HG03457 (cell line): ENCODE measurements at regions not wholly inside any gene's neighbourhood (a gene's known extent, or its start where the extent isn't known, plus 50 kb on each side); places are given as distances from the start of the nearest gene placed in this dataset.

Source experiments
- ATAC-seq: cut with Tn5 transposase; IDR thresholded peaks from one replicate; pipeline ENCODE4 v1.9.1; 2021; ENCODE audit warnings: moderate number of reproducible peaks; ENCODE audit not compliant: unreplicated experiment

DNA sequence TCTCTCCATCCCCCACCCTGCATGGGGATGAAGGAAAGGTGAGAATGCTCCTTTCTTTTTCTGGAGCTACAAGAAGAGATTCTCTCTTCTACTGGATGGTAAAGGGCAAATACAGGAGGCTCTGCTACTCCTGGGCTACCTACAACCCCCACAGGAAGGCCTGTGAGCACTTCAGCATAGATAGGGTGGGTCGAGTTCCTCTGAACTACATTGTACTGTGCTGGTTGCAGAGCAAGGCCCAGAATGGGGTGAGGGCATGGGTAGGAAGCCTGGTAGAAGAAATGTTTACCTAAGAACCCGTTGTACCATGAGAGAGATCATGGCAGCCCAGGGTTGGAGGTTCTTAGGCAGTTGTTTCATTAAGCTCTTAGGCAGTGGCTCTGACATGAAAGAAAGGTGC lies 510.4 kb downstream of the MID1IP1 start:
- ATAC-seq: no peak

DNA sequence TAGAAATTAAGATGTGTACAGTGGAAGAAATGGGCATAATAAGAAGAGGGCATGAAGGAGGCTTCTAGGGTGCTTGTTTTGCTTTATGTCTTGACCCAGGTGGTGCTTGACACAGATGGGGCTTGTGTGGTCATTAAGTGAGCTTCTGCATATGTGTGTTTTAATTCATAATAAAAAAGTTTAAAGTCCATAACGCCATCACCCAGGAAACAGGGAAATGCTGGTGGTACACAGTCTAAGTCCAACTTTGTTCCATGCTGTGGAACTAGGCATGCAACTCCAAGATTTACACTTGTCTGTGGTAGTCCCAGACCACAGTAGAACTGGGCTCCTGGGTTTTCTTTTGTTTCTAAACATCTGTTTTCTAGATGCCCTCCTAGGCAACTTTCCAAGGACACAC lies 511.9 kb downstream of the MID1IP1 start:
- ATAC-seq: no peak

DNA sequence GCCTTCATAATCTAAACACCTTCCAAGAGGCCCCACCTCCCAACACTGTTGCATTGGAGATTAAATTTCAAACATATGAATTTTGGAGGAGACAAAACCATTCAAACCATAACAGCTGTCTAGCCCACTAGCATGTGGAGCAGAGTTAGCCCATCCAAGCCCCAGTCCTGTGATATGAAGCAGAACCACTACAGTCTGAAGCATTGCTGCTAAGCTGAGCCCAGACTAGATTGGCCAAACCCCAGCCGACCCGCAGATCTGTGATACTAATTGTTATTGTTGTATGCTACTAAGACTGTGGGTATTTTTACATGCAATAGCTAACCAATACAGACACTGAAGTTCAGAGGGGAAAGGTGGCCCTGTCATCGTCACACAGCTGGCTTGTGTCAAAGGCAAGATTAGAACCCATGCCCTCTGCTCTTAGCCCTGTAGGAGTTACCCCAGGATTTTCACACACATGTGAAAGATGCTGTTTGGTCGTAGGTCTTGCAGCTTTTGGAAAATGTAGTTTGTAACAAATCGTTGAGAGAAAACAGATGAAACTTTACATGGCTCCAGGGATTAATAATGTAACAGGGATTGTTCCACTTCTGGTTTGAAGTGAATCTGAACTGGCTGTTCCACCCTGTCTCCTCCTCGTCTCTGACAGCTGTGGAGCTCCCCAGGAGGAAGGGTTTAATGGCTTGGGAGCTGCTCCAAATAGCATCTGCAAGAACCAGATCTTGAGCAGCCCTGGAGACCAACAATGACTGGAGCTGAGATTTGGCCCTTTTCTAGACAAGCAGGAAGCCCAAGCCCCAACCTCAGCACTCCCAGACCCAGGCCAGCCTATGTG lies 517.5 kb downstream of the MID1IP1 start:
- ATAC-seq: no peak

DNA sequence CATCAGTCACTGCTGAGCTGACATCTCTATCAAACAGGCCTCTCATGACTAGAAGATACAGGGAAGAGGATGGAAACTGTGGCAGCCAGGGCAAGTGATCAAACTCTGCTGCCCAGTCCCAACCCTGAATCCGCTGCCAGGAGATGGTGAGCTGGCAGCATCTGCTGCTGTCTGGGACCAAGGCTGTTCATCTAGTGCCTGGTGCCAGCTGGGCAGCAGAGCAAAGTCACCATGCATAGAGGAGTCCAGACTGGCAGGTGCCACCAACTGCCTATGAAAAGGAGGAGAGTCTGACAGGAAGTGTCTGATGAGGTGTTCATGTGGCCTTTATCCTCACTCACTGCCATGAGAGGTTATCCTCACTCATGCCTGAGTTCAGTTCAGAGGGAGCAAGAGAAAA lies 518.9 kb downstream of the MID1IP1 start:
- no peak for ATAC-seq

DNA sequence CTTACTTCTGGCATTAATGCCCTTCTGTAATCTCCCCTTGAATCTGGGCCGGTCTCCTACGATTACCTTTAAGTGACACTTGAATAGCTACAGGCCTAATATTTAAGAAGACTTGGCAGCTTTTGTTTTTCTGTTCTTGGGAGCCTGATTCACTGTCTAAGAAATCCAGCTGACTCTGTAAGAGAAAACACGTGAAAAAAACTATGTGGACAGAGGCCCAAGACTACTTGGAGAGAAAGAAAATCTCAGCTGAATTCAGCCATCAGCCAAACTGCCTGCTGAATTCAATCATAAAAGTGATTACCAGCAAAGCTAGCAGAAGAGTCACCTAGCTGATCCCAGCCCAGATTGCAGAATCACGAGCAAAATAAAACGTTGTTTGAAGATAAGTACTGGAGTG lies 521.2 kb downstream of the MID1IP1 start:
- no peak for ATAC-seq

DNA sequence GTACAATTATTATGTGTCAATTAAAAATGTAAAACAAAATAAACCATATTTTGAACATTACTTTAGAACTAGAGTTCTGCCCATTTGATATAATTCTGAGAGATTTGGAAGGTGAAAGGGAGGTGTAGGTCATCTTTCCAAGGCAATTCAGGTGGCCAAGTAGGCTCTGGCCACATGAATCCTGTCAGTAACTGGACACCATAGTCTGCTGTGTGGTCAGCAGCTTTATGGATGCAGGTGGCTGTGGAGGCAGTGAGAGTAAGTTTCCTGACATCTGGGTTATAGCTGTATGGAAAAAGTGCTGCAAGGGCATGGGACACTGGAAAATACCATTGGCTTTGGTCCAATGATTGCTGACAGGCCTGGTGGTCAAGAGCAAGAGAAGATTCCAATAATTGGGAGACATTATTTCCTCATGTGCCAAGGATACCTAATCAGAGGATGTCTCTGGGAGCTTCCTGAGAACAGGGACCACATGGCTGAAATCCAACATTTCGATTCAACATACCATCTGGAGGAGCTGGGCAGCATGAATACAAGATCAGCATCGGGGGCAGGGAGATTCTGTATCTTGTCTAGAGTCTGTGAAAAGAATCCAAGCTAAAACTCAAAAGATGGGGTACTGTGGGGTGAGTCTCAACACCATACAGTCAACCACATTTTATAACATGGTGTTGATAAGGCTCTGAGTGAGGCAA lies 523.1 kb downstream of the MID1IP1 start:
- no peak for ATAC-seq

DNA sequence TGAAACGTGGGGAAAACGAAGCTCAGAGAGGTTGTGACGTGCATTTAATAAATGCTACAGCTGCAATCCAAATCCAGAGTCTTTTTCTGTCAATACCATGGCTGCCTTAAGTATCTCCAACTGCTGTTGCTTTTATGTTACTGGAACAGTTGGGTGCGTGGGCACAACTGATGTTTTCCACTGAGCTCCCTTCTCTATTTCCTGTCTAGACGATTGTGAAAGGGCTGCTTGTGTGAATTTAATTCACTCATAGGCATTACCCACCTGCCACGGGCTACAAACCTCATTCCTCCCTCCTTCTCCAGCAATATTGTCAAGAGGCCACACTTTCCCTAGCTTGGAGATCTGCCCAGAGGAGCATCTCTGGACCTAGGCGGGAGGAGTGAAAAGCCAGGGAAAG lies 526.0 kb downstream of the MID1IP1 start:
- no peak for ATAC-seq

DNA sequence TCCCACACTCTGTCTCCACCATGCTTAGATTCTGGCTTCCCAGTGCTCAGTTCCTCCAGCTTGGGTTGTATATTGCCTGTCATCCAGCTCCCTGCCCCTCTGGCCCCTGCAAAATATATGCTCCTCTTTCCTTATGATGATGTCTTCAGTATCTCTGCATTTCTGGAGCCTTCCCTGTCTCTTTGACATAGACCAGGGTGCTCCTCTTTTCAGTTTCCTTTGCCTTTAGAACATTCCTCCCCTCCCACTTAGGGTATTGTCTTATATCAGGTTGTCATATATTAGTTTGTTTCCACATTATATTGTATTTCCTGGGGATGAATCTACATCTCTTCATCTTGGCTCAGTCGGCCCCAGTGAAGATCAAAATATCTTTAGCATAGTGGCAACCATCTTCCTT lies 526.4 kb downstream of the MID1IP1 start:
- ATAC-seq: no peak

DNA sequence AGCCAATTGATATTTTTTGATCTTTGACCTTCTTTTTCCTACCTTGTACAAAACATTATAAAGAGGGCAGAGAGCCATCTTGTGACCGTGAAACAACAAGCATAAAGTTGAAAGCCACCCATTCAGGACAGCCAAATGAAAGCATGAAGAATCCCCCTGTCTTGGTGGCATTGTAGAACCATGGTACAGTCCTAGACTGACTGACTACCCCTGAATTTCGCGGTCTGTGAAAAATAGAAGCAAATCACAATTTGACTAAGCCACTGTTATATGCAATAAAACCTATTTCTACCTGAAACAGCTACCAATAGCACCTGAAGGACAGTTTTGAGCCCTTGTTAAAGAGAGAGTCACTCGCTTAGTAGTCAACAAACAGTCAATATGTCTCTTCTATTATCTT lies 527.4 kb downstream of the MID1IP1 start:
- ATAC-seq: no peak

DNA sequence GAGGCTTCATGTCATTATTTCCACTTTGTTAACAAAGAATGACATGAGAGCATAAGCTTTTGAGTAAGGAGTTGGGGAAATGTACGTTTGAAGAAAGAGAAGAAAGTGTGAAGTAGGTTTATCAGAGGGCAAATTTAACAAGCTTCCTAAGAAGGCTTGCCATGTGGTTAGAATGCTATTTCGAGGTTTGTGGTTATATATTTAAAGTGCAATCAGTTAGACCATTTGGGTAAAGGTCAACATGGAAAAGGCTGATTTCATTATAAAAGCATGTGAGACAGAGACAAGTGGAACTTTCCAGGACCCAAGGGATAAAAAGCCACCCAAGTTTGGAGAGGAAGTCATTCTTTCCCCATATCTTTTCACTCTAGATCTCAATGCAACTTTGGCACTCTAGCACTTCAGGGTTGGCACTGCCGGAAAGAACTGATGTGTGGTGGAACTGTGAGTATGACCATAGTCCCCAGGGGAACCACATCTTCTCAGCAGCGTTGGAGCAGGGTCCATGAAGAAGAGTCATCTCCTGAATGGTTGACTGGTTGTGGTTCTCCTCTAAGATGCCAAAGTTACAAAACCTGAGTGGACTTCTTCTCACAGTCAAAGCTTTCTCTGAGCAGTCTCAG lies 529.9 kb downstream of the MID1IP1 start:
- no peak for ATAC-seq

DNA sequence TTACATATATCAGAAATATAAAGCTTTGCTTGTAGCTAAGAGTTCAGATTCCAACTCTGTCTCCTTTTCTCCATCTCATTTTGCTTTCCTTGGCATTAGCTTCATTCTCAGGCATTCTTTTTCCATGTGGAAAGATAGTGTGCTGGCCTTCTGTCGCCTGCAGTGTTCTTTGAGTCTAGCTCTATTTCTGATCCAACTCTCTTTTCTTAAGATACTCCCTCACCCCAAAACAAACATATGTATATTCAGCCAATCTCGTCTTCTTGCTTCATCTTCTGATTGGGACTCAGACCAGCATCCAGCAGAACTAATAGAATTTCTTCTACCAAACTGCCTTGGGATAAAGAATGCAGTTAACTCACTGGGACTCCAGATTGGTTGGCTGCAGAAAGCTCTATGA lies 532.2 kb downstream of the MID1IP1 start:
- no peak for ATAC-seq

DNA sequence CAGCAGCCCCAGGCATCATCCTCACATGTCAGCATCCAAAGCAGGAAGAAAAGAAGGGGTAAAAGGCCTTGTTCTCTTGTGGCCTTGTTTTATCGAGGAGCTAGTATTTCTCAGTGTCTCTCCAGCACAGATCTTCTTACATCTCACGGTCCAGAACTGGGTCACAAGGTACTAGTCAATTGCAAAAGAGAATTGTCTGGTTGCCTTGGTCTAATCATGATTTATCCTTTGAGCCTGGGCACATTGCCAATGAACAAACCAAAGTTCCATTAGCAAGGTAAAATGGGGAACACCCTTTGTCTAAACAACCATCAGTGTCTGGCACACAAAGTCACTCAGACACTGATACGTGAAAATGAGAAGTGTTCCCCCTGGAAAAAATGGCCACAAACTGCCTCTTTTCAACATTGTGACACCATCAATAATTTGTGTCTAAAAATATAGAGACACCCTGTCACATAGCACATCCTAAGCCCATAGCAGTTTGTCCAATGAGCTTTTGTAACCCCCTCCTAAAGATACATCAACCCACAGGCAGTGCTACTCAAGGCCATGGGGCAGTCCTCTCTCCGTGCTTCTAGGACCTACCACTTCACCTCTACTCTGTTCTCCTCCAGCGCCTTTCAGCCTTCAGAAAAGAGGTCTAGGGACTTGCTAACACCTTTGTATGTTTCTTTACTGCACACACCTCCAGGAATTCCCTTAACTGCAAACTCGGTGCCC lies 534.4 kb downstream of the MID1IP1 start:
- ATAC-seq: no peak

DNA sequence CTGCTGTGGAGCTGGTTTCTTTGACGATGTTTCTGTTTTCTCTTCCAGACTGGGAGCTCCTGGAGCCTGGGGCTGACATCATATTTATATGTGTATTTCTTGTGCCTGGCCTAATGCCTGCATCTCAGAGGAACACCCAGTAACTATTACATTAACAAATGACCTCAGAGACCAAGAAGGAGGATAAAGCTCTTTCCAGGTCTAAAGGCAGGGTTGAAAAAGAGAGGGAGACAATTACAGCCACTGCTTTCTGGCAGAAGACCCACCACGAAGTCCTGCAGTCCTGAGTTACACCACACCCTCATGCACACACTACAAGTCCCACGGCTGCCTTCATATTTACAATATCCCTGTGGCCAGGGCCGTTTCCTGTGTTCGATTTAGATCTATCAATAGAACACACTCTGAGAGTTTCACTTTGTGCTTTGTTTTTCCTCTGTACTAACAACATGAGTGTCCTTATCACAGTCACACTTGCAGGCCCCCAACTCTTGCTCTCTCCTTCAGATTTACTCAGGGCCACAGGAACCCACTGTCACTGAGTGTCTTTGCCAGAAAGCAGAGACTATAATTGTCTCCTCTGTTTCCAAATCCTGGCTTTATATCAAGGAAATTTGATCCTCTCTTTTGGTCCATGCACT lies 535.5 kb downstream of the MID1IP1 start:
- ATAC-seq: no peak

DNA sequence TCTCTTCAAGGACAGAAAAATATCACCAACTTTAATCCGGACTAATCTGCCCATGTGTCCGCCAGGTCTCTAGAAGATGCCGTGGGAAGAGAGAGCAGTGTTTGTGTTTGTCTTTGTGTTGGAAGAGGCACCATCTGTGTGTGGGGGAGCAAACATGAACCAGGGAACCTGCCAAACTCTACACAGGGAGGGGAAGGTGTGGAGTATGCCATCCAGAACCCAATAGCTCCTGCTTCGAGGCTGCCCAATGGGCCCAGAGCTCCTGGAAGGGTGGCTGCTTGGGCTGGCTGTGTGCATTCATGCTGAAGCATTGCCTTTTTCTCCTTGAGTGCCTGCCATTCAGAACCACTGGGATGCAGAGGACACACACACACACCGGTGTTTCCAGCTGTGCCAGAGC lies 536.2 kb downstream of the MID1IP1 start:
- no peak for ATAC-seq

DNA sequence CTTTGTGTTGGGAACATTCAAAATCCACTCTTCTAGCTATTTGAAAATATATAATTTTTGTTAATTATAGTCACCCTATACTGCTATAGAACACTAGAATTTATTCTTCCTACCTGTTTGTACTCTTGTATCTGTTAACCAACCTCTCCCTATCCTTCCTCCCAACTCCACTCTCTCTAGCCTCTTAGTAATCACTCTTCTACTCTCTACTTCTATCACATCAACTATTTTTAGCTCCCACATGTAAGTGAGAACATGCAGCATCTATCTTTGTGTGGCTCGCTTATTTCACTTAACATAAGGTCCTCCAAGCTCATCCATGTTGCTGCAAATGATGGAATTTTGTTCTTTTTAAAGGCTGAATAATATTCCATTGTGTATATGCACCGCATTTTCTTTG lies 537.3 kb downstream of the MID1IP1 start:
- ATAC-seq: no peak

DNA sequence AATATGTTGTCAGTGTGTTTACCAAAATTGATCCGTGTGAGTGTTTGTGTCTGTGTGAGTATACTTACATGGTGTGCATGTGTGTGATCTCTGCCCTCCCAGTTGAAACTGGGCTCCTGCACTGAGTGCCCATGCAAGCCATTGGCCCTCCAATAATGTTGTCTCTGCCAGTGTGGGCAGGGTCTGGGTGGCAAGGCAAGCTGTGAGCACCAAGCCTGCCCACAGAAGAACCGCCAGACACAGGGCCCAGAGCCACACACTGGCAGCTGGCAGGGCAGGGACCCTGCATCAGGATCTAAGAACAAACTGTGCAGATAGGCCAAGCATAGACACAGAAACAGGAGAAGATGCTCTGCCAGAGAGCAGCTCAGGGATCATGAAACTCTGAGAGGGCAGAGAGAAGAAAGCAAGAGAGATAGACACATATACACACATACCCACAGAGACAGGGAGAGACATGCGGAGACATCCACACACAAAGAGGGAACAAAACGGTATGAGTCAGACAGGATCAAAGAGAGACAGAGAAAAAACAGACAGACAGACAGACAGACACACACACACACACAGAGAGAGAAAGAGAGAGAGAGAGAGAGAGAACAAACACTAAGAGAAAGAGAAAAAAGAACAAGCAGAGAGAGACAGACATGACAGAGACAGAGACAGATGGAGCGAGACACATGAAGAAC lies 555.0 kb downstream of the MID1IP1 start:
- ATAC-seq: no peak

DNA sequence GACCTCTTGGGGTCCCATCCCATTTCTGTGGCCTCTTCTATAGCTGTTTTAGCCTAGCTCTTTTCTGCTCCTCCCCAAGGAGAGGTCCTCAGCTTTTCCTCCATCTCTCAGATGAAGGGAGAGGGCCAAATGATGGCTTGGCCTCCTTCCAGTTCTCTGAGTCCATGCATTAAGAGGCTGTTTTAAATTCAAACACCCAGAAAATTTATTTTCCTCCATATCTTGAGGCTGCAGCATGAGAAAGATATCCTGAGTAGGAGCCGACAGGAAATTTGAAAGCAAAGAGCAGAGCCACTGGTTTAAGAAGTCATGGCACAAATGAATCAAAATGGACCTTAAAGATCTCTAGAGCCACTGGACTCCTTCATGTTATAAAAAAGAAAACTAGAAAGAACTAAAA lies 558.8 kb downstream of the MID1IP1 start:
- no peak for ATAC-seq

DNA sequence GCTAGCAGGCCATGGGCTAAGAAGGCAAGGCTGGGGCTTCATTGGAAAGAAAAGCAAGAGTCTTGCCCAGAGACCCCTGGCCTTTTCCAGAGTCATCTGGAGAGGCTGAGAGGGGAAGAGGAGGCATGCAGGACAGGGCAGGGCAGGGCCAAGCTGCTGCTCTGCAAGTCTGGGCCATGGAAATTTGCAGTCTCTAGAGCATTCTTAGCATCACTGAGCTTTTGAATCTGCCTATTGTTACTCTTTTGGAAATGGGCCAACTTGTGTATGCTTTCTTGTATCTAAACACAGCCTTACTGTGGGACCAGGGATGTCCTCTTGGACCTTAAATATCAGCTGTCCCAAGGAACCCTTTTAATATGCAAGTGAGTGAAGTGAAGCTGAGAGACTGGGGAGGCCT lies 560.5 kb downstream of the MID1IP1 start:
- ATAC-seq: no peak

DNA sequence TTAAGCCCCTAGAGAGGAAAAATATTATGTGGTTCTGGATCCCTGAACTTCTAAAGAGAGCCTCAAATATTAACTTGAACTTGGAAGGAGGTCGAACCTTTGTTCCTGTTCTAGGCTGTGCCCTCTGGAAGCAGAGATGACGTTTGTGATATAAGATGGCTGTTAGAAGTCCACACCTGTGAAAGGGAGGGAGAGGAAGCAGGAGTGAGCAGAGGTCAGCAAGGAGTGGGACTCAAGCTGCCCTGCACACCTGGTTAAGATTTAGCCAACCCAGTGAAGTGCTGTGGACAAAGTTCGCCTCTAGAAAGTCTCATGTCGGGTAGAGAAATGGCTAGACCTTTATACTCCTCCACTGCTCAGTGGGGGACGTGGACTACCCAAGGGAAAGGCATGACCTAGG lies 566.2 kb downstream of the MID1IP1 start:
- no peak for ATAC-seq

DNA sequence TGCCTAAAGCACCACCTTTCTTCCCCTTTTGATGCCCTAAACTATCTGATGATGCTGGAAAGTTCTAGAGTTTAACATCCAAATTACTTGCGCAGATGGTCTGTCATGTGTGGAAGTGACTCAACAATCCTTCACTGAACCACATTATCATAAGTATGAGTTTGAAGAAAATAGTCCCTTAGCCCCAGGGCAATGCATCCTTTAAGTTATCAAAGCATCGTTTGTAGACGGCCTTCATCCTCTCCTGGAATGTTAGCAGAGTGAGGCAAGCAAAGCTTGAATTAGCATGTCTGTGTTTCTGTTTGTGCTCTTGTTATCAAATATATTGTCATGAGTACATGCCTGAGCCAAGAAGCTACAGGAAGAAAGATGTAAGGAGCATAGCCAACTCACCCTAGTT lies 570.9 kb downstream of the MID1IP1 start:
- ATAC-seq: no peak
